ENCODE measurements at regions not wholly inside any gene's neighbourhood (a gene's known extent, or its start where the extent isn't known, plus 50 kb on each side); places are given as distances from the start of the nearest gene placed in this dataset.

- no peak for DNase-seq
These were observed 94.9 kb upstream of the TRIM2 start for GRCh38 chr4:153109296-153109849.

- no peak for DNase-seq
These were observed 93.5 kb upstream of the TRIM2 start for GRCh38 chr4:153110739-153111138.

GRCh38 chr4:153111426-153112040, 92.7 kb upstream of the TRIM2 start:
- DNase-seq: no peak

GRCh38 chr4:153112041-153112441, 92.2 kb upstream of the TRIM2 start:
- DNase-seq: no peak

GRCh38 chr4:153113061-153113837, 91.0 kb upstream of the TRIM2 start:
- DNase-seq: no peak

GRCh38 chr4:153113838-153114105, 90.5 kb upstream of the TRIM2 start:
- DNase-seq: no peak

- DNase-seq: no peak
These were observed 89.4 kb upstream of the TRIM2 start for GRCh38 chr4:153114771-153115321.

GRCh38 chr4:153115322-153116290, 88.6 kb upstream of the TRIM2 start:
- no peak for DNase-seq

- DNase-seq: no peak
These were observed 88.0 kb upstream of the TRIM2 start for GRCh38 chr4:153116291-153116680.

GRCh38 chr4:153116801-153117200, 87.4 kb upstream of the TRIM2 start:
- DNase-seq: no peak

GRCh38 chr4:153117554-153117953, 86.7 kb upstream of the TRIM2 start:
- no peak for DNase-seq

GRCh38 chr4:153119626-153120025, 84.6 kb upstream of the TRIM2 start:
- no peak for DNase-seq

GRCh38 chr4:153120235-153120634, 84.0 kb upstream of the TRIM2 start:
- DNase-seq: no peak

GRCh38 chr4:153122855-153123254, 81.4 kb upstream of the TRIM2 start:
- no peak for DNase-seq

GRCh38 chr4:153126137-153126536, 78.1 kb upstream of the TRIM2 start:
- DNase-seq: no peak

GRCh38 chr4:153127760-153128494, 76.3 kb upstream of the TRIM2 start:
- DNase-seq: peak; percentile 94

- DNase-seq: no peak
These were observed 72.6 kb upstream of the TRIM2 start for GRCh38 chr4:153131596-153131995.

- no peak for DNase-seq
These were observed 67.1 kb upstream of the TRIM2 start for GRCh38 chr4:153137159-153137558.

GRCh38 chr4:153137677-153138630, 66.3 kb upstream of the TRIM2 start:
- DNase-seq: no peak

- no peak for DNase-seq
These were observed 65.5 kb upstream of the TRIM2 start for GRCh38 chr4:153138736-153139135.

GRCh38 chr4:153140294-153140693, 63.9 kb upstream of the TRIM2 start:
- no peak for DNase-seq

All from retina (tissue), 1 donor.